NCI-H1105 (cell line): ENCODE measurements at regions not wholly inside any gene's neighbourhood (a gene's known extent, or its start where the extent isn't known, plus 50 kb on each side); places are given as distances from the start of the nearest gene placed in this dataset.
"Not testable (repeated sequence)": the region's sequence is repeated elsewhere in the genome, so short reads cannot be mapped to it uniquely, and the experiment has no call there.

ENCODE experiments used
- DNase-seq: peaks from one replicate; lab custom pipeline; 2025; lab: John Stamatoyannopoulos, UW

DNA sequence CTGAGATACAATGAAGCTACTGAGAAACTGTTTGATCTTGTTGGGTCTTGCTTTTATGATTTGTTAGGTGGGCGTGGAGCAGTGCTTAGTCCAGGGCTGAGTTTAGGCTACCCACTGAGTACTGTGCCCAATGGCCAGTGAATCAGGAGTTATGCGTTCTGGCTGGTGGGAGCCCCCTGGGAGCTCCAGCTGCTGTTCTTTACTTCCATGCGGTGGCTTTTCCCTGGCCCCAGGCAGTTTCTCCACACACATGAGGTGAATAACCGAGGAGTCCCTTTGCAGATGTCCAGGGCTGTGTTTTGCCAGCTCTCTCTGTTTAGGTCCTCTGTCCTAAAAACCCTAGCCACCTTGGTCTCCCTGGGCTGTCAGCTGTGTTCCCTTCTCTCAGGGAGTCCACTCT is 106.5 kb downstream of the KLF13 start:
- no peak for DNase-seq

GRCh38 chr15:31433574-31433973 is 106.9 kb downstream of the KLF13 start:
- DNase-seq, result no peak

DNA sequence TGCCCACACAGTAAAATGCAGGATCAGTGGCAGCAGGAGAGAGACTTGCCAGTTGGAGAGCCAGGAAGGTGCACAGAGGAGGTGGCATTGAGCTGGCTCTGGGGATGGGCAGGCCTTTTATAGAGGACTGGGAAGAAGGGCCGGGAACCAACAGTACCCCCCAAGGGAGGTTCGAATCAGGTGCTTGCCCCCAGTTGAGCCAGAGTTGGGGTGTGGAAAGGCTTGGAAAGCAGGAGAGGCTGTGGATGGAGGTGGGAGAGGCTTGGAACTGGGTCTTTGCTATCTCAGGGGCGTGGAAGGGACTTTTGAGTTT is 107.6 kb downstream of the KLF13 start:
- DNase-seq, result no peak

GRCh38 chr15:31434588-31435260 is 108.1 kb downstream of the KLF13 start:
- DNase-seq, result no peak

- no peak for DNase-seq
Measured at GRCh38 chr15:31435261-31435911, 108.8 kb downstream of the KLF13 start.

DNA sequence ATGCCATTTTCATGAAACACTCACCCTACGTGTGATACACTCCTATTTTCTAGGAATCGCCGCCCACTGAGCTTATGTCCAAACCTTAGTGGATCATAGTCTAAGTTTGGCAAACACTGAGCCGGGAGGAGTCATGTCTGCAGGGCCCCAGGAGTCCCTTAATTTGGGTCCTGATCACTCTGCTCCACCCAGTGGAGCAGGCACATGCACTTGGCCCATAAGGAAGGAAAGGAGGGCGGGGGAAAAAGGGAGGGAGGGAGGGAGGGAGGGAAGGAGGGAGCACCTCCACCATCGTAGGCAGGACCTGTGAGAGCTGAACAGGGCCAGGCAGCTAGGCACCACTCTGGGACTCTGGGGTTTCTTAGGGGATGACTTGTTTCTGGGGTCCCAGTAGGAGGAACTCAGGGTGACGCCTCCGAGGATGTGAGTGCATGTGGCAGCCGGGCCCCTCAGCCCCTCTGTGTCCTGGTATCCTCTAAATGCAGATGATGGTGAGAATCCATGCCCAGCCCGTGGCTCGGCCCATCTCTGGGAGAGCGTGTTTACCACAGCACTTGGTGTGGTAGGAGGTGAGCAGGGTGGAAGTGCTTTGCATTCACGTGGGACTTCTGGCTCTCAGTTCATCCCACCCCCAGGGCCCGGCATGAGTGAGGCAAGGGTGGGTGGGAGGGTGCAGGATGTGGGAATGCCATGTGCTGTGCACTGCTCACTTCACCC is 109.4 kb downstream of the KLF13 start:
- DNase-seq, result no peak

DNA sequence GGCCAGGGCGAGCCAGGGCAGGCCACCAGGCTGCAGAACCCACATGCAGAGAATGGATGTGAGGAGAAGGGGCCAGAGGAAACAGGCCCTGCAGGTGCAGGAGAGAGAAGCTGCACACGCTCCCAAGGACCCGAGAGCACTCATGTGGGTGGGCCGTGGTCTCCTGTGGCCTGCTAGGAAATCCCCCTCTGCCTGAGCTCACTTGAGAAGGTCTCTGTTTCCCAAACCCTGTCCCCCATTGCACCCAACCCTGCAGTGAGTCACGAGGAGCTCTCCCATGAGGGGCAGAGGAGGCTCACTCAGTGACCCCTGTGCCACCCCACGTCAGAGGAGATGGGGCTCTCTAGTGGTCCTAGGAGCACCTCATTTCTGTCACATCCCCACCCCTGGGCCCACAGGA is 111.1 kb downstream of the KLF13 start:
- DNase-seq, result no peak

GRCh38 chr15:31438601-31439265 is 112.1 kb downstream of the KLF13 start:
- DNase-seq, result no peak

- no peak for DNase-seq
Measured at GRCh38 chr15:31439328-31439727, 112.7 kb downstream of the KLF13 start.

GRCh38 chr15:31440216-31440615 is 113.6 kb downstream of the KLF13 start:
- not testable (repeated sequence) for DNase-seq

DNA sequence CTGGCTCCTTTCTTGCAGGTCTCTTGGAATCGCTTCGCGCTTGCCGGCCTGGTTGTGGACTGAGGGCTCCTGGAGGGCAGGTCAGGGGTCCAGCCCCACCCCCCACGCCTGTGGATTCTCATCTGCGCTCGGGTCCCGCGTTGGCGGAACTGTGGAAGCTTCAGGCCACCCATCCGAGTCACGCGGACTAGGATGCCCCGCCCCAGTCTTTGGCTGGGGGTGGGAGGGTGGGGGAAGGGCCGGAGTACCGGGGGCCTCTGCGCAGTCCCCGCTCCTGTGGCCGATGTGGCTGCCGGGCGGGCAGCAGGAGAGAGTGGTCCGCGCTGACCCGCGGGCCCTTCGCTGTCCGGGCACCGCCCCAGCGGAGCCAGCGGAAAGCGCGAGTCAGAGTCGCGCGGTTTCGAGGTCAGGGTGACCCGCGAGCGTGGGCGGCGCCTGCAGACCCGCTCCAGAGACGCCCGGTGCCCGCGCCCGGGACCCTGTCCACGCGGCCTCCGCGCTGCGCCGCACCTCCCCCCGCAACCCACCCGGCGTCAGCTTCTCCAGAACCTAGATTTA is 114.2 kb downstream of the KLF13 start:
- no peak for DNase-seq

GRCh38 chr15:31442226-31442625 is 115.6 kb downstream of the KLF13 start:
- no peak for DNase-seq

DNA sequence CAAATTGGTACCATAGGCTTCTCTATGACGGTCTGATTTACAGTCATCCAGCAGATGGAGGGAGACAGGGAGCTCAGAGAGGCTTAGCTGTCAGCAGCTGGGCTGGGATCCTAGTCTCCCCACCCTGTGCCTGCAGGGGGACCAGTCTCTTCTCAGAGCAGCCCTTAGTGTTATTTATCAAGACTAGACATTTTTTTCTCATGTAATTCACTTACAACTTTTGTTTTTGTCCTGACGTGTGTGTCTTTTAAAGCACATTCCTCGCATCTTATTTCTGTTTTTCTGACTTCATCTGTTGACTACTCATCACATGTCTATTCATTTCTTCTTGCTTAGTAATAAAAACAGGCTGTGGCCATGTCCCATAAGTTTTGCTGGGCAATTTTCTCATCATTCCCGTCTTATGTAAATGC is 116.1 kb downstream of the KLF13 start:
- DNase-seq, result no peak

- no peak for DNase-seq
Measured at GRCh38 chr15:31444844-31445243, 118.2 kb downstream of the KLF13 start.

- no peak for DNase-seq
Measured at GRCh38 chr15:31446546-31446945, 119.9 kb downstream of the KLF13 start.

DNA sequence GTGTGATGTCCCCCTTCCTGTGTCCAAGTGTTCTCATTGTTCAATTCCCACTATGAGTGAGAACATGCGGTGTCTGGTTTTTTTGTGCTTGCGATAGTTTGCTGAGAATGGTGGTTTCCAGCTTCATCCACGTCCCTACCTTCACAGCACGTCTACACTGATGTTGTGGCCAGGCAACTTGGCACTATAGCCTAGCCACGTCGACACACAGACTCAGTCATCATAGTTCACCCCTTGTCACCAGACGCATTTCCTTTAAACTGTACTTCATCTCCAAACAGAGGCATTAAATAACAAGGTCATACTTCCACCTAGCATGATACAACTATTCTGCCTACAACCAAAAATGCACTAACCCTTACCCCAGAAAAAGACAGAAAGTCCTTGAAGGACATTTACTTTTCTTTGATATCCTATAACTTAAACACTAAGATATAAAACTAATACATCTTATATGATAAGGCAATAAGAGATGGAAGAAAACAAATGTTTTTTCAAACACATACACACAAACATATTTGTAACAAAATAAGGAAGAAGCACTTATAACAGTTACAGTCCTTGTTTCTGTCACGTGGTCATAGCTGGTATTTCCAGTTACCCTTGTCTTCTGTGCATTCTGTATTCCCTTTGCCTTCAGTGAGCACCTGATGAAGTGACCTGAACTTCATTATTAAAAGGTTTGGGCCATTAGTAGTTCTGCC is 121.4 kb downstream of the KLF13 start:
- DNase-seq, result no peak

DNA sequence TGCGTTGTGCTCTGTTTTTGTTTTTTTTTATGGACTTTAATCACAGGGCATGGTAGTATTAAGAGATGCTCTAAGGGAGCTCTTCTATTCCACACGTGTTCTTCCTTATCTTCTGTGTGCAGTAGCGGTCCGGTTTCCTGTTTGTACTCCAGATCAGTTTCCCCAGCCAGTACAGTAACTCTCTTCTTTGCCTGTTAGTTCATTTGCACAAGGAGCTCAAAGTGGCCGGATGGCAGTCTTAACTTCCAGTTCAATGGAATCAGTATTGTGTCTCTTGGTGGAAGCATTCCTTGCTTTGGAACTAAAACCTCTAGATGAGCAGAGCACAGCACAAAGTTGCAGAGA is 122.0 kb downstream of the KLF13 start:
- DNase-seq, result no peak

GRCh38 chr15:31452595-31453557 is 126.2 kb downstream of the KLF13 start:
- no peak for DNase-seq

DNA sequence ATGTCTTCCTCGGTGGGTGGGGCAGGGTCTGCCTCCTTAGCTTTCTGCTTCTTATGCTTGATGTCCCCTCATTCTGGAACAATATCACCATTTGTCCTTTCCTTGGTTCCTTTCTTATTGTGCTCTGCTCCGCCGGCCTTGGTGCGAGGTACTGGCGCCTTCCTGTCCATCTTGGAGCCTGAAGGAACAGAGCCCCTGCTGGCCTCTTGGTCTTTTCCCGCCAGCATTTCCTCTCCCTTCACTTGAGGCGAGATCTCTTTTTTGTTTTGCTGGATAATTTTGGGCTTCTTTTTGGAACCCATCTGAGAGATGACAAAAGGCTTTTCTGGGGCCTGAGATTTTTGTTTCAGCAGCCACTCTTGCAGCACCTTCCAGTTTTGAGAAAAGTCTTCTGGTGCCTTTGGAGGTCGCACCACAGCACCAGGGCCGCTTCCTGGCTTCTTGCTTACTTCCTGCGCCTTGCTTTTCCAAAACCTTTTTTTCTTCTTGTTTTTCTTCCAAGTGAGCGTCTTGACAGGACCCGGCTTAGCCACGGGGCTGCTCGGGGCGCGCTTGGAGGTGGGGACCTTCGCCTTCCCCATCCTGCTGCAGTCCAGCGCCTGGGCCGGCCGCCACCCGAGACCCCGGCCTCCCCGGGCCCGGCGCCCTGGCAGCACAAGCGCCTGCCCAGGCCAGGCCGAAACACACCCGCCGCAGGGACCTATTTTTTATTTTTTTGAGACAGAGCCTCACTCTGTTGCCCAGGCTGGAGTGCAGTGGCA is 127.1 kb downstream of the KLF13 start:
- DNase-seq, result no peak

DNA sequence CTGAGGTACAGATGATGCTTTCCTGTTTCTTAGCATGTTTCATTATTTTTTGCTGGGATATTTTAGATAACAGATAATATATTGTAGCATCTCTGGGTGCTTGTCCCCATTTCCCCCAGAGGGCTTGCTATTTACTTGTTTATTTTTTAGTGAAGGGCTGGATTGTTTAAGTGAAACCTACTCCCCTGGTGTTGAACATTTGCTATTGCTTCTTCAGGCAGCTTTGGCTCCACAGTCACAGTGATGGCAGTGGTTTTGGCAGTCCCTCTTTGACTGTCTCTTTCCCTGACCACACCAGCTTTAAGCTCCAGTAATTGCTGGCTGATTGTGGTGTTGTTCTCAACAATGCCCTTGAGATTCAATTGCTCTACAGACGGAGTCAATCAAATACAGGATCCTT is 128.9 kb downstream of the KLF13 start:
- DNase-seq, result no peak
